Erythroblast (primary cell): ENCODE measurements at regions not wholly inside any gene's neighbourhood (a gene's known extent, or its start where the extent isn't known, plus 50 kb on each side); places are given as distances from the start of the nearest gene placed in this dataset.

ENCODE experiments used
- GATA1 ChIP-seq: IDR thresholded peaks from 2 replicates; pipeline ENCODE4 v1.6.1; 2011; ENCODE audit warnings: low read depth, mild to moderate bottlenecking, control low read depth, low read length, moderate library complexity
- POLR2A ChIP-seq: IDR thresholded peaks from 2 replicates; pipeline ENCODE4 v1.6.1; 2011; ENCODE audit warnings: mild to moderate bottlenecking, low read length

- TF ChIP-seq POLR2A (no peak), GATA1 (no peak)
Observed at GRCh38 chr14:50014809-50015430, 101.5 kb downstream of the VCPKMT start.
